ENCODE measurements at regions not wholly inside any gene's neighbourhood (a gene's known extent, or its start where the extent isn't known, plus 50 kb on each side); places are given as distances from the start of the nearest gene placed in this dataset.

- Histone ChIP-seq H2AFZ (ENCODE audit: low read depth, low read length) (no peak overlapping the region), H3K9me3 (replicated peaks; ENCODE audit: control insufficient read depth, insufficient read depth, low read length) (peaks cover 5% of the 10 kb centered on the region), H3K9me1 (replicated peaks; ENCODE audit: control insufficient read depth, extremely low read depth, insufficient read depth, low read length) (no peaks in the 10 kb centered on the region), H3K4me3 (replicated peaks in 1 of 3; ENCODE audit: insufficient read depth in 1 of 3, low read depth in 1 of 3, low read length in 3 of 3) (no peak overlapping the region), H4K20me1 (replicated peaks; ENCODE audit: control insufficient read depth, extremely low read depth, insufficient read depth, low read length) (no peaks in the 10 kb centered on the region), H3K27ac (ENCODE audit: insufficient read depth, low read depth, low read length) (no peak overlapping the region), H3K79me2 (ENCODE audit: control insufficient read depth, insufficient read depth, low read length) (no peaks in the 10 kb centered on the region), H3K36me3 (ENCODE audit: control insufficient read depth in 2 of 2, extremely low read depth in 1 of 2, insufficient read depth in 2 of 2, low read length in 2 of 2) (no peaks in the 10 kb centered on the region), H3K9ac (replicated peaks; ENCODE audit: extremely low read depth, insufficient read depth, low read length) (no peak overlapping the region), H3K27me3 (ENCODE audit: control insufficient read depth in 2 of 2, insufficient read depth in 2 of 2, low read length in 2 of 2) (no peaks in the 10 kb centered on the region), H3K4me2 (ENCODE audit: insufficient read depth, low read length) (no peak overlapping the region), H3K4me1 (ENCODE audit: control insufficient read depth, extremely low read depth, insufficient read depth, low read length) (no peaks in the 10 kb centered on the region)
- TF ChIP-seq JUN (IDR thresholded peaks at IDR 0.05; ENCODE audit: borderline replicate concordance, insufficient read depth, insufficient read length, low read depth) (no peak), POLR2AphosphoS5 (IDR thresholded peaks at IDR 0.05; ENCODE audit: insufficient read depth, low read depth, low read length) (no peak), POLR2A (IDR thresholded peaks at IDR 0.05; ENCODE audit: low read depth, low read length) (no peak), MYC (IDR thresholded peaks at IDR 0.05; ENCODE audit: low read depth, low read length) (no peak)
- intact Hi-C loops (cut with micrococcal nuclease) (no loop called here), dilution Hi-C loops (cut with MboI; ENCODE audit: extremely low pct_ligation_motif_present, low sequenced_read_pairs) (no loop called here)
- FAIRE-seq (no peak), DNase-seq (ENCODE audit: low read depth, low spot score) (no peak)
- ChIA-PET CTCF (no interaction called here), POLR2A (no interaction called here)
- no TSS peak for BruUV-seq (replicated peaks)
Measured at GRCh38 chr2:228599297-228599696, 417.8 kb upstream of the SPHKAP start.

GRCh38 chr2:228597032-228597431 is 415.5 kb upstream of the SPHKAP start:
- Histone ChIP-seq H3K27ac (ENCODE audit: insufficient read depth, low read depth, low read length) (no peak overlapping the region), H3K4me3 (replicated peaks in 1 of 3; ENCODE audit: insufficient read depth in 1 of 3, low read depth in 1 of 3, low read length in 3 of 3) (no peak overlapping the region), H2AFZ (ENCODE audit: low read depth, low read length) (no peak overlapping the region), H3K9me1 (replicated peaks; ENCODE audit: control insufficient read depth, extremely low read depth, insufficient read depth, low read length) (no peaks in the 10 kb centered on the region), H3K9ac (replicated peaks; ENCODE audit: extremely low read depth, insufficient read depth, low read length) (no peak overlapping the region), H3K27me3 (ENCODE audit: control insufficient read depth in 2 of 2, insufficient read depth in 2 of 2, low read length in 2 of 2) (no peaks in the 10 kb centered on the region), H3K79me2 (ENCODE audit: control insufficient read depth, insufficient read depth, low read length) (no peaks in the 10 kb centered on the region), H3K9me3 (replicated peaks; ENCODE audit: control insufficient read depth, insufficient read depth, low read length) (peaks cover 3% of the 10 kb centered on the region), H4K20me1 (replicated peaks; ENCODE audit: control insufficient read depth, extremely low read depth, insufficient read depth, low read length) (no peaks in the 10 kb centered on the region), H3K4me2 (ENCODE audit: insufficient read depth, low read length) (no peak overlapping the region), H3K4me1 (ENCODE audit: control insufficient read depth, extremely low read depth, insufficient read depth, low read length) (no peaks in the 10 kb centered on the region), H3K36me3 (ENCODE audit: control insufficient read depth in 2 of 2, extremely low read depth in 1 of 2, insufficient read depth in 2 of 2, low read length in 2 of 2) (no peaks in the 10 kb centered on the region)
- no peak for FAIRE-seq
- TF ChIP-seq POLR2A (IDR thresholded peaks at IDR 0.05; ENCODE audit: low read depth, low read length) (no peak), MAX (IDR thresholded peaks at IDR 0.05; ENCODE audit: insufficient read depth, insufficient read length) (no peak), MYC (IDR thresholded peaks at IDR 0.05; ENCODE audit: low read depth, low read length) (no peak), POLR2AphosphoS5 (IDR thresholded peaks at IDR 0.05; ENCODE audit: insufficient read depth, low read depth, low read length) (no peak), JUN (IDR thresholded peaks at IDR 0.05; ENCODE audit: borderline replicate concordance, insufficient read depth, insufficient read length, low read depth) (no peak), EZH2 (IDR thresholded peaks at IDR 0.05; ENCODE audit: borderline replicate concordance, low read depth, low read length, severe bottlenecking) (no peak), CTCF (IDR thresholded peaks at IDR 0.05; ENCODE audit: extremely low read depth in 1 of 2, insufficient read depth in 1 of 2, low read depth in 1 of 2, low read length in 2 of 2) (no peak), GATA2 (IDR thresholded peaks at IDR 0.05; ENCODE audit: insufficient read depth, insufficient read length, low read depth, low read length) (no peak), FOS (IDR thresholded peaks at IDR 0.05; ENCODE audit: borderline replicate concordance, insufficient read depth, low read length) (no peak)
- dilution Hi-C loops (cut with MboI; ENCODE audit: extremely low pct_ligation_motif_present, low sequenced_read_pairs) (no loop called here), intact Hi-C loops (cut with micrococcal nuclease) (no loop called here)
- POLR2A ChIA-PET = no interaction called here
- no TSS peak for BruUV-seq (replicated peaks)
- DNase-seq (ENCODE audit: low read depth, low spot score) = no peak
- CTCF ChIA-PET = no interaction called here

Measured in endothelial cell of umbilical vein (primary cell).